NCI-H2196 treated with DMSO at 0.1 percent for 48 hours (cell line): ENCODE measurements at regions not wholly inside any gene's neighbourhood (a gene's known extent, or its start where the extent isn't known, plus 50 kb on each side); places are given as distances from the start of the nearest gene placed in this dataset.

Experiments
- DNase-seq: peaks from one replicate; lab custom pipeline; 2025; ENCODE audit not compliant: unreplicated experiment; lab: John Stamatoyannopoulos, UW

DNA sequence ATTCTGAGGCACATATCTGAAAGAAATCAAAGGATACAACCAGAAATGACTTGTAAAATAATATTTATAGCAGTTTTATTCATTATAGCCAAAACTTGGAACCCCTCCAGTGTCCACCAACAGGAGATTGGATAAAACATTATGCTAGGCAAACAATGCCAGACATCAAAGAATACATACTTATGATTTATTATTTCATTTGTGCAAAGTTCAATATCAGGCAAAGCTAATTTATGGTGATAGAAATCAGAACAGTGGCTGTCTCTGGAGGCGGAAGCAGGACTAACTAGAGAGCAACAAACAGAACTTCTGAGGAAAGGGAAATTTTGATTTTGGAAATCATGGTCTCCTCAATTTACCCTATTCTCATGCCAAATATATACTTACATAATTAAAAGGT is 193.1 kb downstream of the ICE1 start:
- no peak for DNase-seq

DNA sequence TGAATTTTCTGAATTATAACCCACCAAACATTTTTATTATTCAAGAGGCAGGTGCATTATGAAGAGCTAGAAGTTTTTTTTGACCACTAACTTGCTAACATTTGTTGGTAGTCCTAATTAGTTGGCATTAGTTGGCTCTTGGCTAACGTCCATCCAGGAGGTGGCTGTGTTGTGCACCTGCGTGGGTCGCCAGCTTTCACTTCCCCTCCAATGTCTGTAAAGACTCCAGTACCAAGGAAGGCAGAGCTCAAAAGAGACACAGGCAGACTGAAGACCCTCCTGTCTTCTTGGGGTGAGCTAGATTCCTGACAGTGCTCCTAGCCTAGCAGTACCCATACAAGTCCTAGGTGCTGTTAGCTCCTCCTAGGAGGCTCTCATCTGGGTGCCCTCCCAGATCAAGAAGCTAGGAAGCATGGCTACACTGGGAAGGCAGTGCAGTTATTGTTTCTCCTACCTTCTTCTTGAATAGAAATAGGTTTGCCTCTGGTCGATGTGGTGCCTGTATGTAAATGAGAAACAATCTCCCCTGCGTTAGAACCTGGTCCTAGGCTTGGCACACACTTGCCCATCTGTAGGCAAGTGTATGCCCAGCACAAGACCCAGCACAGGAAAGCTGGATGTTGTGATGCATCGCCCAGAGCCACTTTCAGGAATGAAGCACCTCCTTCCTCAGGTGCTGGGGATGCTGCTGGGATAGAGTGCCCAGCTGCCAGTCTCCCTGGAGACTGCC is 190.9 kb downstream of the ICE1 start:
- DNase-seq, result no peak

DNA sequence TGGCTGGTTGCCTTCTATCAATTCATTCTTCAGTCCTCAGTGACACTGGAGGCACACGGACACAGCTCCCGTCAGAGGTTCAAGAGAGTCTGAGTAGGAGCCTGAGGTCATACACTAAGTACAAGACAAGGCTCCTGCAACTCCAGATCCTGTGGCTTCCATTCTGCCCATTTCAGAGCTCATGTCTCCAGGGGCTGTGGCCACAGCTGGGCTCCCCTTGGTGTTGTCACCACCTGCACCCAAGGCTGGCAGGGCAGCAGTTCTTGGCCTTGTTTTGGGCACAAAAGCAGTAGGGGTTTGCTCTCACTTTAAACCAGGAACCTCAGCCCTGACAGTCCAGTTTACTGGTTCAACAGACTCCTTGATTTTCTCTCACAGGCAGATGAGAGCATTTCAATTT is 189.6 kb downstream of the ICE1 start:
- DNase-seq, result no peak

DNA sequence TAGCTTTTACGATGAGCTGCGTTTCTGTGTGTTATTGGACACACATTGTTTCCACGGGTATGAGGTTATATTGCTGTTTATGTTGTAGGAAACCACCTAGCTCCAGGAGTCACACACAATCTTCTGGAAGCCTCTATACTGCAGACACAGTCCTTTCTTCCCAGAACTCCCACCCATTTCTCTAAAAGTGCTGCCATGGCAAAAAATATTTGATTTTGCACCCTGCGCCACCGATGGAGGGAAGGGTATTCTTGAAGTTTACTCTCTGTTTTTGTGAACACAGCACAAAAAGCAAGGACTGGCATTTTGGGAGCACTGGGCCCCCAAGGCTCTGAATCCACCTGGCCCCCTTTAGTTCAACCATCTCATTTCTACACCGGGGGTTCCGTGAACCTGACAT is 187.5 kb downstream of the ICE1 start:
- DNase-seq, result no peak

DNA sequence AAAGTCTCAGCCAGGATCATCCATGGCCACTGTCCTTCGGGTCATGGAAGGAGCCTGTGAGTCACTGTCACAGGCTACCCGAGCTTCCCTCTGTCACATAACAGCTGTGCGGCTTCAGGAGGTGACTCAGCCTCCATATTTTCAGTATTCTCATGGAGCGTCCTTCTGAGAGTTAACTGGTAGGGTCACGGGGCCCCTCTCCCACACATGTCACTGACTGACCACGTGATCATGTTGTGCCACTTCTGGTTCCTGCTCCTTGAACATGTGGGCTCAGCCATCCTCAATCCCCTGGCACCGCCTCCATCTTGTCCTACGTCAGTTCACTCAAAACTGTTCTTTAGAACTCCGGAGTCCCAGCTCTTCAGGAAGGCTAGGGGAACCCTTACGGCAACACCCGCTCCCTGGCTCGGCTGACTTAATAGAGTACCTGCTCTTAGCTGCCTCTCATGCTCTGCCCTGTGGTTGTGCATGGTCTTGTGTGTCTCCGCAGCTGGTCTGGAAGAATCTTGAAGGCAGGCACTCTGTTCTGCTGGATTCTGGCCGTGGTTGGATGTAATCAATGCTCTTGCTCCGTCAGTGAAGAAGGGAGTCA is 182.8 kb downstream of the ICE1 start:
- DNase-seq, result no peak

DNA sequence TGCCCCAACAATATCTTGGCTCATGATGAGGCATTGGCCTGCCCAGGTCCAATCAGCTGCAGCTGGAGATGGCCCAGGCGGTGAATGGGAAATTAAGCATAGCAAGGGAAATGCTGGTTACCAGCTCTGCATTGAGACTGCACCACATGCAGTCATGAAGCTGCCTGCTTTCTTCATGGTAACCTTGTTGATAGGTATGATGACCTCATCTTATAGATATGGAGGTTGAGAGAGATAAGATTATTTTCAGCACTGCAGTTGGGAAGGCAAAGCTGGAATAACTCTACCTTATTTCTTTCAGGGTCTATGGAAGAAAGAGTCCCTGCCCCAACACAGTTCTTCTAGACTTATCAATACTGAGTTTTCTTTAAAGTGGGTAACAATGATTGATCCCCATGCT is 180.1 kb downstream of the ICE1 start:
- DNase-seq, result no peak

DNA sequence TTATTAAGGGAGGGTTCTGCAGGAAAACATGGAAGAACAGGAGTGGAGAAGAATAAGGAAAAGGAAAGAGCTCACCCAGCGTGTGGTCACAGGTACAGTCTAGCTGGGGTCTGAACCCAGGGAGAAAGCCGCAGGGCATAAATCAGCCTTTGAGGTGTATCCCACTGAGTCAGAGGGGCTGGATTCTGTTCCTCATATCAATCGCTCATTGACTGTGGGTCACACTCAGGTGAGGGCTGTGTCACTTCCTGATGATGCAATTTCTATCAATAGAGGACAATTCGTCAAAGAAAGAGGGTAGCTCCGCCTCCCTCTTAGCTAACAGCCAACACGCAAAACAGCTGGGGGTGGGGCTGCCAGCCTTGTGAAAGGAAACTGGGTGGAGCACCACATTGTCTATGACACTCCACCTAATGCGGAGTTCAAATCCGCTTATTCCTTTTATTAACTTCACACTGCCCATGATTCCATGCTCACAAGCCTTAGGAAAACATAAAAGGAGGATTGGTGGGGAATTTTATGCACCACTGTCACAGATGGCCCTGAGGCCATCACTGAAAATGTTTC is 176.2 kb downstream of the ICE1 start:
- DNase-seq, result no peak

DNA sequence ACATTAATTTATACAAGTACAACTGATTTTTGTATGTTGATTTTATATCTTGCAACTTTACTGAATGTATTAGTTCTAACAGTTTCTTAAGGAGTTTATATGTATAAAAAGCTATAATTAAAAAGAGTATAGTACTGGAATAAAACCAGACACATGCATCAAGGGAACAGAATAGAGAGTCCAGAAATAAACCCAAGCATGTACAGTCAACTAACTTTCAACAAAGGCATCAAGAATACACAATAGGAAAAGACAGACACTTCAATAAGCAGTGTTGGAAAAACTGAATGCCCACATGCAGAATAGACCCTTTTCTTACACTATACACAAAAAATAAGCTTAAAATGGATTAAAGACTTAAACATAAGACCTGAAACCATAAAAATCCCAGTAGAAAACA is 170.9 kb downstream of the ICE1 start:
- no peak for DNase-seq

DNA sequence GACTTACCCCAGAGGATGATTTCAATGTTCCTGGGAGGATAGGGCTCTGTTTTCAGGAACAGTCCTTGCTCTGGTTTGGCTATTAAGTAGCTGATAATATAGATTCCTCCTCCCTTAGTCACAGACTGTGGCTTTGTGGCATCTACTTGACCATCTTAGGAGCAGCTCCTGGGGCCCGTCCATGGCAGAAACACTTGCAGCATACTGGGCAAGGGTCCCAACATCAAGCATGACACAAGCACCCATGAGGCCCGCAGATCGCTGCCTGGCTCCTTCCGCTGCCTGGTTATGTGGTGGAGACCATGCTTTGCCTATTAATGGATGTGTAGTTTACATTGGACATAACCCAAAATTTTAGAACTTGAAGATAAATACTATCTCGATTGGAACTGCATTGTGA is 170.1 kb downstream of the ICE1 start:
- no peak for DNase-seq

DNA sequence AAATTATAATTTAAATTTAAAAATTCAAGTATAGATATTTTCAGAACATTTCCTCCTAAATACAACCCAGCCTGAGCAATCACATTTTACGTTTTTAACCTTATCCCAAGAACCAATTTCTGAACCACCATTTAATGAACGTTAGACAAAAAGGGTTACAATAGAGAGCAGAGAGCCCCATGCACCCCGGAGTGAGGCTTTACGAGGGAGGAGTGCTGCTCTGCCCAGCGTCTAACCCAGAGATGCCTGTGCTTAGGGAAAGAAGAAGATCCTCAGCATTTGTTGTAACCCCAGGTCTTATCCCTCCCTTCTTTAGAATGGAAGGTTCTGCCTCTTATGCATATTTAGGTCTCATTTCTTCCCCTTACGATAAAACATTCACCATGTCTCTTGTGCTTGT is 169.1 kb downstream of the ICE1 start:
- DNase-seq, result no peak

DNA sequence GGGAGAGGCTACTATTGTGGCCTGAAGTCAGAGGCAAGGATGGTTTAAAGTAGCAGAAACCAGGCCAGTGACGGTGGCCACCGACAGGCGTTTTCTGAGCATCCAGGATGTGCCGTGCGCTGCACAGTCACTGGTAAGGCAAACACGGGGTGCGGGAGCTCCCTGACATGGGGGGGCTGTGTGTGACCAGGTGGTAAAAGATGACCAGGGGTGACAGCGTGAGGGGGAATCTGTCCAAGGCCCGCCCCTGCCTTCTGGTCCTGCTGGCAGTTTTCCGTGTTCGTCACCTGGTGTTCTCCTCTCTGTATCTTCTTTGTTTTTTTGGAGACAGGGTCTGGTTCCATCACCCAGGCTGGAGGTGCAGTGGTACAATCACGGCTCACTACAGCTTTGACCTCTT is 167.4 kb downstream of the ICE1 start:
- DNase-seq, result no peak

DNA sequence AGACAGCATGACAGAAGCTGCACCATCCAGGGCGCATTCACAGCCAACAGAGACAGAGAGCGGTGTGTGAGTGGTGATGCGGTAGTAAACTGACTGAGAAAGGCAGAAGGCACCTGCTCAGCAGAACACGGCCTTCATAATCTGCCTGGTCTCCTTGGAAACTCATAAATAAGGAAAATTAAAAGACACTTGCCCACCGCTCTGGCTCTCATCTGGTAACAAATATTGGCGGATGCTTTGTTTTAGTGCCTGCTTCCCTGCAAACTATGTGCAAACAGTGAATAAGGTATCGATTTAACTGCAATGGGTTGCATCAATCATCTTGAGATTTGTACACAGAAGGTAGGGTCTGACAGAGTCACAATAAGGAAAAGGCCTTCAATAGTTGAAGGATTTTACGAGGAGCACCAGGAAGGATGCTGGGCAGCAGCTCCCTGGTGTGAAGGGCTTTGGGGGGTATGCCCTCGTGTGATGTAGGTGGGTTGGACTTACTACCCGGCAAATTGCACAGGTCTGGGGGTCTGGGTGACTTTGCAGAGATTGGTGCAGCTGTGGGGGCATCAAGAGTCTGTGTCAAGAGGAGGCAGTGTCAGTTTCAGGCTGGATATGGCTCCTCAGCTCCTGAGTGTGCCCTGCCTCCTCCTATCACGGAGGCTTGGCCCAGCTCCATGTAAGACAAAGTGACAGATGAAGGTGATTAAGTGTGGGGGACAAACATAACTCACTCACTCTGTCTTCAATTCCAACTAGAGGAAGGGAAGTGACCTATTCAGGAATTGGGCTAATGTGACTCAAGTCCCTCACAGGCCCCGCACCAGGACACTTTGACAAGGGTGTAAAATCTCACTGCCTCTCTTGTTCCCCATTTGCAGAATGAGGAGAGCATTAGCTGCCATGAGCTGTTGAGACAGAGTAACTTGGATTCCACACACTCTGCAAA is 166.7 kb downstream of the ICE1 start:
- no peak for DNase-seq

DNA sequence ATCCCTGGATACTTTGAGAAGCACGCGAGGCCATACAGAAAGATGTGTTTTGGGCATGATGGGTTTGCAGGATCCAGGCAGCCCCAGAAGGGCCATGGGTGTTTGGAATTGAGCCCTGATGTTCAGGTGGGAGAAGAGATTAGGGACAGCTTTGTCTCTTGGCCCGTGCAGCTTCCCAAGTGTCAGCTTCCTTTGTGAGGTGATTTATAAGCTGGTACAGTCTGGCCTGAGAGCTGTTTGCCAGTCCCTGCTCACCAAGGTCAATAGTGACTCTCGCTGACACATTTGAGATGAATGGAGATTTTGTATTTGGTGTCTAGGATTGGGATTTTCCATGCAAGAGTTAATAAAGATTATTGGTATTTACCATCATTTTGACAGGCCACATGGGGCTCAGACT is 165.9 kb downstream of the ICE1 start:
- DNase-seq, result no peak

DNA sequence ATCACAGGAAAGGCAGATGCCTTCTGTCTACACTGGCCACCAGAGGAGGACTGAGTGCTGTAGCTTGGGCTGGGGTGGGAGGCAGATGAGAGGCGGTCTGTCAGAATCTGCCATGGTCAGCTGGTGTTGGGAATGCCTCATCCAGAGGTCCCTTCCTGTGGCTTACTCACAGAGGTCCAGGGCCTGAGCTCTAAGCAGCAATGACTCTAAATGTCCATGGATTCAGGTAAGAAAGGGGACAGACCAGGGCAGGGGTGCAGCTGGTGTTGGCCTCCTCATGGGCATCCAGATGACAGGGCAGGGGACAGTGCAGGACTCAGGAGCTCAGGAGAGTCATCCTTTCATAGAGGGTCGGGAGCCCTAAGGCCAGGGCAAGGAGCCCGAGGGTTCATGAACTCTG is 165.0 kb downstream of the ICE1 start:
- DNase-seq, result no peak

DNA sequence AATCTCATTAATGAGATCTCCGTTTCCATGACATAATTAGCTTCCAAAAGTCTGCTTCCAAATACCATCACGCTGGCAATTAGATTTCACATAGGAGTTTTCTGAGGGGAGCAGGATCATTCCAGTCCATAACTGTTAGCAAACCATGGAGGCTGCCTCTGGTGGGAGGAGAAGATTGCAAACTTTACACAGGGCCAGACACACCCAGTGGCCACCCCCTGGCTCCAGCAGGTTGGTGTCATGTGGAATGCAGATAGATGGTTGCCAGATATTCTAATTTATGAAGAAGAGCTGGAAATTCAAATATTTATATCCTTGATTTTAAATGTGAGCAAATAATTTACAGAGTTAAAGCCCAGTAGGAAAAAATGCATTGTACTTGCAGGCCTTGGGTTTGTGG is 164.2 kb downstream of the ICE1 start:
- DNase-seq, result no peak

DNA sequence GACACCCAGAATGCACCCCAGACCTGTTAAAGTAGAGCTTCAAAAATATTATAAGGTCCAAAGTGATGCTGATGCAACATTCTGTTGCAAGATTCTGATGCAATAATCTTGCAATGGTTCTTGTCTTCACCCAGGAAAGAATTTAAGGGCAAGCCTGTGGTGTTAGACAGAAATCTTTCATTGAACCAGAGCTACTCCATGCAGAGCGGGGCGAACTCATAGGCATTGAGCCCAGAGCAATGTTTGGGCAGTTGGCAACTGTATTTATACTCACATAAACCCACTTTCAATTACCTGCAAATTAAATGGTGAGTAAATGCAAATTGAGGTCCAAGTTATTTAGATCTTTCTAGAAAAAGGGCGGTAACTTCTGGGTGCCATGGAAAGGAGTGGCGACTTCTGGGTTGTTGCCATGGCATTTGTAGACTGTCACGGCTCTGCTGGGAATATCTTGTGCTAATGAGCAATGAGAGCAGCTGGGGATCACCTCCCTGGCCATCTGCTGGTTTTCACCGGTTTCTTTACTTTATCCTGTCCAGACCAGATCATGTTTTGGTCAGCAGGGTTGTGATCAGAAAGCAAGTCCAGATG is 163.4 kb downstream of the ICE1 start:
- DNase-seq, result no peak

DNA sequence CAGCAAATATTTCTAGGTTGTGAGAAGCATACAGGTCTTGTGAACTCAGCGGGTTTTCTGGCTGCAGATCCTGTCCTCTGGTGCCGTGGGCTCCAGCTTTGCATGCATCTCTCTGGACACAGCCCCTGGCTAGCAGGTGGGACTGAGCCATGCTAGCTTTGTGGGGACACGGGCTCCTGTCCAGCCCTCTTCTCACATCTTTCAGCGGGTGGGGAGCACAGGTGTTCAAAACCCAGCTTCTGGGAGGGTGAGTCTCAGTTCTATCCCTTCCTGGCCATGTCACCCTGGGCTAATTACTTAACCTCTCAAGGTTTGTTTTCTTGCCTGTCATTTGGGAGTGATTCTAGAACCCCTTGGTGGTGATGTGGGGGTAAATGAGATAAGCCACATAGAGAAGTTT is 162.3 kb downstream of the ICE1 start:
- DNase-seq, result no peak

DNA sequence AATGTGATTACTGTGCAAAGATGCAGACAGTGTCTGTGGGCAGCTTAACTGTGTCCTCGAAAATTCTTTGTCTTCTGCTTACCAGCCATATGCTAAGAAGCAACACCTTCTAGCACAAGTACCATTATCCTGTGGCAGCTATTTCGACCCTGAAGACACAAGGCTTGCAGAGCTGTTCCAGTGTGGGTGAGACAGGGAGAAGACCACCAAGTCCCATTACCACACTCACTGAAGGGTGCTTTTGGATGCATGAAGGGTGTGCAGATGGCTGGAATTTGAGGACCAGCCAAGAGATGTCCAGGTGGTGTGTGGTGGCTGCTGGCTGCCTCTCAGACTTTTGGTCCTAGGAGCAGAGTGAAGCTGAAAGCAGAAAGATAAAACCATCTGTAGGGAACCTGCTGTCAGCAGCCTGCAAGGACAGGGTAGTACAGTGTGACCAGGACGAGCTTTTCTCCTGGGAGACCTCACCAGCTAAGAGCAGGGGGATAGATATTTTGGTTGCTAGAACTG is 161.8 kb downstream of the ICE1 start:
- no peak for DNase-seq

DNA sequence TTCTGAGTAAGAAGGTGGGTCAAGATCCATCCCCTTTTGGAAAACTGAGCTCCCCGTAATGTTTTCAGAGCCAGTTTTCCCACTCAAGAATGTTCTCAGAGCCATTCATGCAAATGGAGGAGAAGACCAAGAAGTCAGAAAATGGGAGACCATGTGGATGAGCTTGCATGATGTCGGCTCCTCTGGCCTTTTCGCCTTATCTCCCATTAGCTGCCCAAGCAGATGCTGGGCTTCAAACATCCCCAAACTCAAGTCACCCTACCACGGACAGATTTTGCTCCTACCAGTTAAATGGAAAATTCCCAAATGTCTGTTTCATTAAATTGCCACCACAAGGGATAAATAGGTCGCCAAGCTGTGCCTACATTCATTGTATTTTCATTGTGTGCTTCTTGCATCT is 161.4 kb downstream of the ICE1 start:
- DNase-seq, result no peak

DNA sequence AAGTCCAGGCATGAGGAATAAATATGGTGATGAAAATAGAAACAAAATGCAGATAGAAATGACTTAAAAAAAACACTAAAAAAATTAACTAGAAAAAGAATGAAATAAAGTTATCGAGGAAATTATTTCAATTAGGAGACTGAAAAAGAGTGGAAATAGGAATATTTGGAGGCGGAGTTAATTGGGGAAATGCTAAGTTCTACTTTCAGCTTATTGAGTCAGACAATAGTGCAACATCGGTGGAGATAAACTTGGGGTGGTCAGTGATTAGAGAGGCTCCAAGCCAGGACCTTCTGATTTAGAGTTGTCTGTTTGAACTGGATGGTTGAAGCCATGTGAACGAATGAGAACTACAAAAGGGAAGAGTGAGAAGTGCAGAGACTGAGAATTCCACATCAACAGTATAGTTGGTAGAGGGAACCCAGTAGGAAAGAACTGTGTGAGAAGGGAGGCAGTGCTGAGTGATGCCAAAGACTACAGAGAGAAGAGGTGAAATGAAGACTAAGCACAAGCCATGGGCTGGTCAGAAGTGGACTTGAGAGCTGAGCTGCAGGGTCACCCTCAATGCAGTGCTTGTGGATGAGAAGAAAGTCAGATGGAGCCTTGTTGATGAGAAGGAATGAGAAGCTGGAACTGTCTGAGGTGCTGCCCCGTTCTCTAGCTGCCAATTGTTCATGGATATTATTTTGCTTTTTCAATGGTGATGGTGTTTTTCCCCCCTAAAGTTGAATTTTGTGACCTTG is 160.7 kb downstream of the ICE1 start:
- DNase-seq, result no peak
